Bronchial epithelial cell (primary cell): ENCODE measurements at regions not wholly inside any gene's neighbourhood (a gene's known extent, or its start where the extent isn't known, plus 50 kb on each side); places are given as distances from the start of the nearest gene placed in this dataset.

Experiments
- DNase-seq: peaks from one replicate; pipeline ENCODE4 v3.0.0-alpha.2; 2010; ENCODE audit warnings: low read depth
- FAIRE-seq: peaks from 2 replicates; lab custom pipeline; 2011; peaks lifted over from hg19 to GRCh38; lab: Jason Lieb, UNC
- H3K27me3 ChIP-seq: 2 replicates; pipeline ENCODE4 v1.5.1; 2011; ENCODE audit warnings: low read length; ENCODE audit not compliant: control insufficient read depth, insufficient read depth
- H3K36me3 ChIP-seq: 2 replicates; pipeline ENCODE4 v1.5.1; 2011; ENCODE audit warnings: low read length; ENCODE audit not compliant: control insufficient read depth, insufficient read depth
- H3K4me3 ChIP-seq: 2 replicates; pipeline ENCODE4 v1.5.1; 2011; ENCODE audit warnings: mild to moderate bottlenecking, low read depth, low read length, control low read depth
- TF ChIP-seq, protein P1 (sequence below): IDR thresholded peaks from 2 replicates; pipeline ENCODE4 v1.5.1; 2011; ENCODE audit warnings: mild to moderate bottlenecking, moderate library complexity, low read length, control low read depth, inconsistent platforms; ENCODE audit not compliant: insufficient read depth, severe bottlenecking

DNA sequence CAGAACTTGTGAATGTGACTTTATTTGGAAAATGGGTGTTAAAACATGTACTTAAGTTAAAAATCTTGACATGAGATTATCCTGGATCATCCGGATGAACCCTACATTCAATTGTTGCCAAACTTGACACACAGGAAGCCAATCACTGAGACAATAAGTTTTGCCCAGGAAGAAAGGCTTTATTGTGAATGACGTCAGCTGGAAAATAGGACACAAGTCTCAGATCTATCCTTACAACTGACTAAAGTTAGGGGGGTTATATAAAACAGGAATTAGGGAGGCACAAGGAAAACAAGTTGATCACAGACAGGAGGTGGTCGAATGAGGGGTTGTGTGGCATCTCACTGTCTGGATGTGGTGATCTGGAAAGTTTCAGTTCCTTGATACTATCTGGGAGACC lies 126.9 kb downstream of the TTC8 start:
- no peaks in the 10 kb centered on the region for H3K36me3 ChIP-seq
- H3K27me3 ChIP-seq = no peaks in the 10 kb centered on the region
- TF ChIP-seq, protein P1, sequence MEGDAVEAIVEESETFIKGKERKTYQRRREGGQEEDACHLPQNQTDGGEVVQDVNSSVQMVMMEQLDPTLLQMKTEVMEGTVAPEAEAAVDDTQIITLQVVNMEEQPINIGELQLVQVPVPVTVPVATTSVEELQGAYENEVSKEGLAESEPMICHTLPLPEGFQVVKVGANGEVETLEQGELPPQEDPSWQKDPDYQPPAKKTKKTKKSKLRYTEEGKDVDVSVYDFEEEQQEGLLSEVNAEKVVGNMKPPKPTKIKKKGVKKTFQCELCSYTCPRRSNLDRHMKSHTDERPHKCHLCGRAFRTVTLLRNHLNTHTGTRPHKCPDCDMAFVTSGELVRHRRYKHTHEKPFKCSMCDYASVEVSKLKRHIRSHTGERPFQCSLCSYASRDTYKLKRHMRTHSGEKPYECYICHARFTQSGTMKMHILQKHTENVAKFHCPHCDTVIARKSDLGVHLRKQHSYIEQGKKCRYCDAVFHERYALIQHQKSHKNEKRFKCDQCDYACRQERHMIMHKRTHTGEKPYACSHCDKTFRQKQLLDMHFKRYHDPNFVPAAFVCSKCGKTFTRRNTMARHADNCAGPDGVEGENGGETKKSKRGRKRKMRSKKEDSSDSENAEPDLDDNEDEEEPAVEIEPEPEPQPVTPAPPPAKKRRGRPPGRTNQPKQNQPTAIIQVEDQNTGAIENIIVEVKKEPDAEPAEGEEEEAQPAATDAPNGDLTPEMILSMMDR = no peak
- no peak for DNase-seq
- H3K4me3 ChIP-seq = no peak overlapping the region
- FAIRE-seq = no peak

DNA sequence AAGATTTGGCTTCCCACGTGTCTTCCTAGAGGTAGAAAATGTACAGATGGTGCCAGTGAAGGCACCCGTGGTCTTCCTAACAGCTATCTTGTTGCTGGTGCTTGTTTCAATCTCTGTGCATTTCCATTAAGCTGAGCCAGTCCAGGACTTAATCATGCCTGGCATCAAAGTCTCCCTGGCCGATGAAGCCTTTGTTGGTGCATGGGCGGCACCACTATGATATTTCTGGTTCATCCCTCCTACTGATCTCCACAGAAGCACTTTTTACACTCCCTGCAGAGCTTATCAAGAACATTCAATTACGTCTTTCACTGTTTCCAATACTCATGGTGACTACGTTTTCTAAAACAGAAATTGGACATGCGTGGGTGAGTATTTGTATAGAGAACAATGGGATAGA lies 128.4 kb downstream of the TTC8 start:
- no peaks in the 10 kb centered on the region for H3K36me3 ChIP-seq
- FAIRE-seq (no peak), DNase-seq (no peak)
- no peaks in the 10 kb centered on the region for H3K27me3 ChIP-seq
- no peak overlapping the region for H3K4me3 ChIP-seq
- TF ChIP-seq, protein P1 = no peak

DNA sequence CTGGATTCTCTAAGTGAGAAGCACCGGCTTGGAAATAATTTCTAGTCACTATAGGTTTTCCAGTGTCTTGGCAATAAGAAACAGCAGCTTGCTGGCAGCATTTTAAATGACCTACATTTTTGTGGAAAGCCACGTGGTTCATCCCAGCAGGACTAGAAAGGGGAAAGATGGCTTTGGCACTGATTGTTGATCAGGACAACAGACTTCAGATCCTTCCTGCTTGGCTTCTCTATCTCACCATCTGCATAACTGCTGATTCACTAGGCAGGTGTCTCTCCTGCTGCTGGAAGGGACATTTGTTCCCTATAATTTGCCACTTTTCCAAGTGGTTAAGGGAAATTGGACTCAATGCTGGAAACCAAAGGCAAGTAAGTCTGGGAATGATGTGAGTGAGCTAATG lies 131.0 kb downstream of the TTC8 start:
- Histone ChIP-seq H3K4me3 (no peak overlapping the region), H3K27me3 (no peaks in the 10 kb centered on the region), H3K36me3 (no peaks in the 10 kb centered on the region)
- no peak for FAIRE-seq
- DNase-seq = no peak
- TF ChIP-seq, protein P1 = no peak

DNA sequence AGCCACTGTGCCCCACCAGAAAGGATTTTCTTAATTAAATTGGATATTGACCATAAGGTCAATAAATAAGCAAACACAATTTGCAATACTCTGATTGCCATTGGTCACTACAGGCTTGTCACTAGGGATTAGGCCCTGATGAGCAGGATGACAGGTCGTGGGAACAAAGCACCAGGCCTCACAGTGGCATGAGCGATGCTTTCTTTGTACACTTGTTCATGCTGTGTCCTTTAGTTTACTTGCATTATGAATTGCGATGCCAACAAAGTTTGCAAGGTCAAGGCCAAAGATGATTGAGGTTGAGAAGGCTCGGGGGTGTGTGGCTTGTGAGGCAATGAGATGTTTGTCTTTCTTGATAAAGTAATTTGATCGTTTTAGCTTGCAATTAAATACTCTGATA lies 136.0 kb downstream of the TTC8 start:
- TF ChIP-seq, protein P1 = no peak
- H3K36me3 ChIP-seq = no peaks in the 10 kb centered on the region
- H3K27me3 ChIP-seq = no peaks in the 10 kb centered on the region
- DNase-seq (no peak), FAIRE-seq (no peak)
- H3K4me3 ChIP-seq = no peak overlapping the region

DNA sequence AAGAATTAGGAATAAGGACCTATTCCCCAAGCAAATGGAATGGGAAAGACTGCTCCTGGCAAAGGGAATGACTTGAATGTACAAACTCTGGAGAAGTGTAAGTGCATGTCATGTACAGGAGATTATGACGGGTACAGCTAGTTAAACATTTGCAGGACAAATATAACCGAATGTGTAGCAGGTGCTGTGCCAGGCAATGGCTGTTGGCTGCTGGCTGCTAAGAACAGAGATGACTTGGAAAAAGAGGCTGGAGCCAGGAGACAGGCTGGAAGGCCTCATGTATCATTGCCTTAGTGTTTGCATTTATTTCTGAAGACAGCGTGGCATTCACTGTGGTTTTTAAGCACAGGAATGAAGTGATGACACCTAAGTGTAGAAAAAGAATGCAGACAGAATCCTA lies 136.8 kb downstream of the TTC8 start:
- no peak for DNase-seq
- TF ChIP-seq, protein P1 = no peak
- no peaks in the 10 kb centered on the region for H3K27me3 ChIP-seq
- no peak for FAIRE-seq
- H3K4me3 ChIP-seq = no peak overlapping the region
- H3K36me3 ChIP-seq = no peaks in the 10 kb centered on the region

DNA sequence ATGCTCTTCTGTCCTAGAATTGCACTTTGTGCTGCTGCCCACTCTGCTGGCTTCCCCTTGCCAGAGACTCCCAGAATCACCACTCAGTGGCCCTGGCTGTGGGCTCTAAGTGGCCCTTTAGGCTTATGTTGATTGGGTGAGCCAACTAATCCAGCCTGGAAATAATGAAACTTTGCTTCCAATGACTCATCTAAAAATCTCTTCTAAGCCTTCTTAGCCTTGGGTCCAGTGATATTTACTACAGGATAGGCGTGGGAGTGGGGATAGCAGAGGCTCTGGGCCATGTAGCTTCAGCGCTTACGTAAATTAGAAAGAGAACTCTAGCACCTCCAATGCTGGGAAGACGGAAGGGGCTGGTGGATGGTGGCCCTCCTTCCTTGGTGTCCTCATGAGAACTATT lies 137.9 kb downstream of the TTC8 start:
- Histone ChIP-seq H3K27me3 (no peaks in the 10 kb centered on the region), H3K4me3 (no peak overlapping the region), H3K36me3 (no peaks in the 10 kb centered on the region)
- DNase-seq (no peak), FAIRE-seq (no peak)
- TF ChIP-seq, protein P1 = no peak
